H9 (cell line): ENCODE measurements at regions not wholly inside any gene's neighbourhood (a gene's known extent, or its start where the extent isn't known, plus 50 kb on each side); places are given as distances from the start of the nearest gene placed in this dataset.

Experiments
- DNase-seq: peaks from one replicate; pipeline ENCODE4 v3.0.0-alpha.2; 2017
- H2AFZ ChIP-seq: one replicate; pipeline ENCODE4 v1.6.1; 2013; ENCODE audit warnings: mild to moderate bottlenecking, low read length, control low read depth, moderate library complexity
- H2AK5ac ChIP-seq: 2 replicates; pipeline ENCODE4 v1.6.1; 2013; ENCODE audit warnings: low read length, control low read depth, mixed read lengths; ENCODE audit not compliant: insufficient read length
- H2BK120ac ChIP-seq: one replicate; pipeline ENCODE4 v1.6.1; 2013; ENCODE audit warnings: low read depth, mild to moderate bottlenecking, low read length, control low read depth, inconsistent platforms; ENCODE audit not compliant: poor library complexity, severe bottlenecking
- H2BK12ac ChIP-seq: 2 replicates; pipeline ENCODE4 v1.6.1; 2013; ENCODE audit warnings: low read length, control low read depth, mixed read lengths, low read depth; ENCODE audit not compliant: insufficient read length
- H2BK15ac ChIP-seq: 2 replicates; pipeline ENCODE4 v1.6.1; 2013; ENCODE audit warnings: low read depth, low read length, control low read depth
- H2BK20ac ChIP-seq: one replicate; pipeline ENCODE4 v1.6.1; 2013; ENCODE audit warnings: low read depth, mild to moderate bottlenecking, low read length, control low read depth, inconsistent platforms; ENCODE audit not compliant: poor library complexity, severe bottlenecking
- H2BK5ac ChIP-seq: 2 replicates; pipeline ENCODE4 v1.6.1; 2013; ENCODE audit warnings: low read length, control low read depth, mixed read lengths; ENCODE audit not compliant: insufficient read length
- H3K14ac ChIP-seq: 2 replicates; pipeline ENCODE4 v1.6.1; 2013; ENCODE audit warnings: low read length, control low read depth; ENCODE audit not compliant: insufficient read depth
- H3K18ac ChIP-seq: 2 replicates; pipeline ENCODE4 v1.6.1; 2013; ENCODE audit warnings: low read depth, mild to moderate bottlenecking, mixed read lengths, low read length, control low read depth; ENCODE audit not compliant: insufficient read length
- H3K23ac ChIP-seq: 2 replicates; pipeline ENCODE4 v1.6.1; 2013; ENCODE audit warnings: low read length, control low read depth, mixed read lengths, low read depth; ENCODE audit not compliant: insufficient read length
- H3K23me2 ChIP-seq: 2 replicates; pipeline ENCODE4 v1.6.1; 2013; ENCODE audit warnings: low read depth, mild to moderate bottlenecking, mixed read lengths, low read length, control low read depth; ENCODE audit not compliant: insufficient read length, poor library complexity, severe bottlenecking
- H3K27ac ChIP-seq: 2 replicates; pipeline ENCODE4 v1.5.1; 2013; ENCODE audit warnings: low read length, control low read depth, mixed read lengths, low read depth; ENCODE audit not compliant: insufficient read length
- H3K27me3 ChIP-seq: 2 replicates; pipeline ENCODE4 v1.6.1; 2013; ENCODE audit warnings: low read length, control low read depth, inconsistent platforms; ENCODE audit not compliant: insufficient read depth
- H3K4ac ChIP-seq: 2 replicates; pipeline ENCODE4 v1.6.1; 2013; ENCODE audit warnings: low read depth, mild to moderate bottlenecking, control low read depth, inconsistent platforms, low read length, moderate library complexity
- H3K4me1 ChIP-seq: 2 replicates; pipeline ENCODE4 v1.6.1; 2013; ENCODE audit warnings: low read length, control low read depth, inconsistent platforms; ENCODE audit not compliant: insufficient read depth
- H3K4me2 ChIP-seq: 2 replicates; pipeline ENCODE4 v1.6.1; 2013; ENCODE audit warnings: low read length, control low read depth, mixed read lengths; ENCODE audit not compliant: insufficient read length, insufficient read depth
- H3K56ac ChIP-seq: 2 replicates; pipeline ENCODE4 v1.6.1; 2013; ENCODE audit warnings: low read depth, mild to moderate bottlenecking, mixed read lengths, low read length, control low read depth; ENCODE audit not compliant: insufficient read length
- H3K79me1 ChIP-seq: 2 replicates; pipeline ENCODE4 v1.6.1; 2013; ENCODE audit warnings: low read depth, mild to moderate bottlenecking, moderate library complexity, low read length, control low read depth, inconsistent platforms; ENCODE audit not compliant: insufficient read depth, poor library complexity, severe bottlenecking
- H3K79me2 ChIP-seq: 2 replicates; pipeline ENCODE4 v1.6.1; 2013; ENCODE audit warnings: low read length, control low read depth, inconsistent platforms; ENCODE audit not compliant: insufficient read depth
- H3K9ac ChIP-seq: 2 replicates; pipeline ENCODE4 v1.6.1; 2013; ENCODE audit warnings: low read length, control low read depth, mixed read lengths; ENCODE audit not compliant: insufficient read length; ENCODE audit errors: extremely low read depth
- H3K9me3 ChIP-seq: one replicate; pipeline ENCODE4 v1.6.1; 2013; ENCODE audit warnings: low read depth, low read length, inconsistent platforms; ENCODE audit not compliant: control insufficient read depth
- H3T11ph ChIP-seq: one replicate; pipeline ENCODE4 v1.6.1; 2013; ENCODE audit warnings: mild to moderate bottlenecking, low read length, control low read depth, inconsistent platforms
- H4K20me1 ChIP-seq: one replicate; pipeline ENCODE4 v1.6.1; 2013; ENCODE audit not compliant: control insufficient read depth, insufficient read length, insufficient read depth
- H4K5ac ChIP-seq: 2 replicates; pipeline ENCODE4 v1.6.1; 2013; ENCODE audit warnings: low read depth, mild to moderate bottlenecking, mixed read lengths, low read length, control low read depth; ENCODE audit not compliant: insufficient read length
- H4K8ac ChIP-seq: replicated peaks from 2 replicates; pipeline ENCODE4 v1.6.1; 2013; ENCODE audit warnings: low read length, control low read depth, mixed read lengths, low read depth; ENCODE audit not compliant: insufficient read length
- H4K91ac ChIP-seq: 2 replicates; pipeline ENCODE4 v1.6.1; 2013; ENCODE audit warnings: low read depth, mild to moderate bottlenecking, moderate library complexity, mixed read lengths, low read length, control low read depth; ENCODE audit not compliant: insufficient read length
- H3K27ac Mint-ChIP-seq, 3 experiments: 2 replicates in 2 of 3; 3 replicates in 1 of 3; pipeline ENCODE4 v1.8.0; 2020 to 2021; ENCODE audit warnings: mixed read lengths in 3 of 3, mild to moderate bottlenecking in 1 of 3, moderate library complexity in 1 of 3
- H3K27me3 Mint-ChIP-seq: 2 replicates; pipeline ENCODE4 v1.8.0; 2021; ENCODE audit warnings: low read depth, mild to moderate bottlenecking, moderate library complexity, mixed read lengths
- H3K36me3 Mint-ChIP-seq, 3 experiments: 2 replicates in 2 of 3; 3 replicates in 1 of 3; pipeline ENCODE4 v1.8.0; 2020 to 2021; ENCODE audit warnings: low read depth in 3 of 3, mixed read lengths in 3 of 3; ENCODE audit not compliant: insufficient read depth in 1 of 3
- H3K4me1 Mint-ChIP-seq, 2 experiments: 2 replicates each; pipeline ENCODE4 v1.8.0; 2020; ENCODE audit warnings: mixed read lengths in 2 of 2
- H3K4me3 Mint-ChIP-seq, 2 experiments: 2 replicates in 1 of 2; 3 replicates in 1 of 2; pipeline ENCODE4 v1.8.0; 2020 to 2021; ENCODE audit warnings: mild to moderate bottlenecking in 2 of 2, mixed read lengths in 2 of 2, moderate library complexity in 1 of 2
- H3K9me3 Mint-ChIP-seq, 2 experiments: 2 replicates in 1 of 2; 3 replicates in 1 of 2; pipeline ENCODE4 v1.8.0; 2020; ENCODE audit warnings: mild to moderate bottlenecking in 2 of 2, mixed read lengths in 2 of 2, moderate library complexity in 1 of 2
- CTCF ChIP-seq: fragments of 200-600 bp; sonication (generic); conservative IDR thresholded peaks from 3 replicates; pipeline ENCODE4 v1.8.0; 2021; ENCODE audit warnings: antibody characterized with exemption, mild to moderate bottlenecking
- WGBS: extraction: QIAGEN DNeasy Blood & Tissue Kit; methylation state at CpG from one replicate; pipeline ENCODE4 v1.1.7; 2013; ENCODE audit warnings: missing lambda C conversion rate, low lambda C conversion rate, mixed read lengths; ENCODE audit not compliant: insufficient read length; ENCODE audit errors: extremely low coverage; 5-methylcytosine and 5-hydroxymethylcytosine counted together

- no peak overlapping the region for H2AK5ac ChIP-seq
- H2BK5ac ChIP-seq: no peak overlapping the region
- H2BK12ac ChIP-seq: no peak overlapping the region
- H4K20me1 ChIP-seq: no peaks in the 10 kb centered on the region
- H3K27me3 ChIP-seq: no peaks in the 10 kb centered on the region
- Mint-ChIP-seq H3K36me3 (no peaks in the 10 kb centered on the region), H3K27me3 (no peaks in the 10 kb centered on the region; the same call in none of the 2 replicates), H3K27ac (no peak overlapping the region), H3K9me3 (no peaks in the 10 kb centered on the region), H3K4me3 (no peak overlapping the region), H3K4me1 (peaks cover 0 to 8% of the 10 kb centered on the region in 2 experiments; a peak in 3 of 4 replicates)
- no CpG with 5 or more reads among the region's 1 CpG for WGBS
- no peak overlapping the region for H4K91ac ChIP-seq
- H3K56ac ChIP-seq: no peak overlapping the region
- no peaks in the 10 kb centered on the region for H3K79me1 ChIP-seq
- H3K4me2 ChIP-seq: no peak overlapping the region
- no peak overlapping the region for H3T11ph ChIP-seq
- no peak overlapping the region for H4K8ac ChIP-seq
- H3K27ac ChIP-seq: no peak overlapping the region
- no peak overlapping the region for H2BK20ac ChIP-seq
- H3K4me1 ChIP-seq: no peaks in the 10 kb centered on the region
- no peaks in the 10 kb centered on the region for H3K79me2 ChIP-seq
- H3K14ac ChIP-seq: no peak overlapping the region
- no peak for DNase-seq
- H2BK15ac ChIP-seq: no peak overlapping the region
- H2BK120ac ChIP-seq: no peak overlapping the region
- no peaks in the 10 kb centered on the region for H3K9me3 ChIP-seq
- no peak overlapping the region for H3K18ac ChIP-seq
- H3K23ac ChIP-seq: no peak overlapping the region
- no peak overlapping the region for H3K9ac ChIP-seq
- H3K4ac ChIP-seq: no peak overlapping the region
- no peak for TF ChIP-seq CTCF
- H2AFZ ChIP-seq: no peak overlapping the region
- H3K23me2 ChIP-seq: no peaks in the 10 kb centered on the region
- H4K5ac ChIP-seq: no peak overlapping the region
Measured at GRCh38 chr14:87873741-87874140, 119.2 kb downstream of the GALC start.
